Fibroblast of skin of left quadriceps (primary cell): ENCODE measurements at regions not wholly inside any gene's neighbourhood (a gene's known extent, or its start where the extent isn't known, plus 50 kb on each side); places are given as distances from the start of the nearest gene placed in this dataset.

ENCODE experiments used
- DNase-seq, 2 experiments: peaks; one replicate each; pipeline ENCODE4 v3.0.0-alpha.2; 2013; ENCODE audit warnings: low read depth in 2 of 2

DNA sequence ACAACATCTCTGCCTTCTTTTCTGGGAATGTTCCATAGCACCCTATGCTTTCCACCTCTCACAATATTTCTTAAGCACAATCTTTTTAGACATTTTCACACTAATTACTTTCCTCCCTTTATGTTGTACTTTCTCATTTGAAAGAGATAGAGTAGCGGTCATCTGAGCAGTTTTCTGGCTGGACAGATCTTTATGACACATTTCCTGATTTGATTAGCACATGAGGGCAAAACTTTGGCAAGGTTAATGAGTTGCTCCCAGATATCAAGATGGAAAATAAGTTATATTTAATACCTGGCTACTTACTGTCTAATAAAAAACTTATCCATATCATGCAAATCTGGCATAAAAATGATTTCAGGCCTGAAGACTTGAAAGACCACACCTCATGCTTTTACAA, 723.9 kb downstream of the SOCS6 start:
- DNase-seq, result no peak

DNA sequence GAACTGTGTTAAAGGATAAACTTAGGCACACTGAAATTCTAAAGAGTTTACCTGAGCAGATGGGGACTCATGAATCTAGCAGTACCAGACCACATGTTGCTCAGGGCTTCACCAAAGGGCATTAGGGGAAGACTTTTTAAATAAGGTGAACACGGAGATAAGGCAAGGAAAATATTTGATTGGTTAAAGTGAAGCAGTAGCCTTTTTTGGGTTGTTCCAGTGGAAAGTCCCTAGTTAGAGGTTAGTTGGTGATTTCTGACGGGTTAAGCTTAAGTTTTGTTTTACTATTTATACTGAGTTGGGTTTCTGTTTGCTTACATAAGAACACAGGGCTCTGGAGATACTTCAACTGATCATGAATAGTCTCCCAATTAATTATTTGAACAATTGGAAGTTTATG, 722.5 kb downstream of the SOCS6 start:
- DNase-seq, result no peak

DNA sequence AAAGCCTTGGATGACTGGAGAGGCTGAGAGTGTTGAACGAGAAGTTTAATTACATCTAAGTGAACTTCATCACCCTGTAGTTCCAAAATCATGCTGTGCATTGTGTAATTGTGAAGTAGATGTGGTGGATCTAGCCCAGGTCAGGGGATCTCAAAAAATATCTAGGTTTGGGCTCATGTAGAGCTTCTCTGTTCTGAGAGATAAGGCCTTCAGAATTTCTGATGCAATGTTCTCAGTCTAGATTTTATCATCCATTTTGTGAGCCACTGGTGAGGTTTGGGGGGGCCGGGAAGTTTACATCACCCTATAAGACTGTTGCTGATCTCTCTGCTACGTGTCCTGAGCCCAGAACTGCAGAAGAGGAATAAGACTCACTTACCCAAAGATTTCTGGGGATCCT, 719.4 kb downstream of the SOCS6 start:
- no peak for DNase-seq

DNA sequence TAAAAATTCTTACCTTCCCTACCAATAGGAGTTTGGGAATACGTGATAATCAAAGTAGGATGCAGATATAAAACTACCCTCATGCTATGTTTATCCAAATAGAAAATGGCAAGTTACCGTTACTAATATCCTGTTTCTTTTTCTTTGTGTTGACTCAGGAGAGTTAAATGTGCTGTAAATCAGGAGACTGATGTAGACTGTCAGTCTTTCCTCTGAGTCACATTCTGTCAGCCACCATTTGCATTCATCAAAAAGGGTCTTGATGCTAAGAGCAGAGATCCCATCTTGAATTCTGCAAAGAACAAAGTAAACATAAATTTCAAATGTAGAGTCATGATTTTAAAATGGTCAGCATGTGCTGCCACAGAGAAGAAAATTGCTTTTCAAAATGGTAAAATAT, 712.8 kb downstream of the SOCS6 start:
- DNase-seq, result no peak

DNA sequence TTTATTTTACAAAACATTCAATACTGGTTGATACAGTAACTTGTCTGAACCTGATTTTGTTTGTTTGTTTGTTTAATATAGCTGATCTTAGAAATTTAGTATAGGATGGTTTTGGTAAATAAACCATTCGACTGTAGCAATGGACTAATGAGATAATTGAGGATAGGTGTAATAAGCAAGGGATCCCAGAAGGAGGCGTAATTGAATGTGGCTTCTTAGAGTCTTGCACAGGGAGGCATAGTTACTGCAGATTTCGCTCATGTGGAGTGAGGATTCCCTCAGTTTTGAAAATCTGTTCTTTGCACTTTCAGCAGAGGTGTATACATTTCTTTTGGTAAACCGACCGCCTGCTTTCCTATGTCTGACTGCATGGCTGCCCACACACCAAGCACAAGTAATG, 709.6 kb downstream of the SOCS6 start:
- no peak for DNase-seq

DNA sequence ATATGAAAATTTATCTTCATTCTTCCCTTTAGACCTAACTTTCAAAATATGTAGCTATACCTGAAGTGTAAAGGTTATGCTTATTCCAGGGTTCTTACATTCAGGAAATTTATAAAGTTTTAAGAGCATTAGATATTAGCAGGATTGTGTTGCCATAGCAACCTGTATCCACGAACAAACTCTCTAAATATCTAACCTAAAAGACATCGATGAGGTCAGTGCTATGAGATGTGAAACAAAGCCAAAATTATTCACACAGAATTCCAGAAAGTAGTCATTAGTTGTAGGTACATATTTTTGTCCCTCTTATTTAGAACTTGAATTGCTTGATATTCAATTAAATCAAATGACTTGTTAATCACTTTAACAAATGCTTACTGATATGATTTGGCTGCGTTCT, 705.3 kb downstream of the SOCS6 start:
- peak in 1 of 2 experiments; percentile 0 for DNase-seq

DNA sequence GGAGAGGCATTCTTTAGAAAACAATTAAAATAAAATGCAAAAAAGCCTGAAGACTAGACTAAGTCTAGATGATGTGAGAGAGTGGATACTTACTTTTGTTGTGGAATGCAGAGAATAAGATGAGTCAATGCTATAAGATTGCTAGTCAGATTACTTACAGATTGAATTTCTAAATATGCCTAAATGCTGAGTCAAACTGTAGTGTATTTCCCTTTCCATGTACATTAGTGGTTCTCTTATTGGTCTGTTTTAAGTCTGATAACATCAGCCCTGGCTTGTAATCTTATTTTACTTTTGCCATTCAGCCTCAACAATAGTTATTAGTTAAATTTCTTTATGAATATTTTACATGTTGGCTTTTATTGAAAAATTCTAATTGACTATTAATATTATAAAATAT, 702.7 kb downstream of the SOCS6 start:
- DNase-seq, result peak; percentile 11 to 18

DNA sequence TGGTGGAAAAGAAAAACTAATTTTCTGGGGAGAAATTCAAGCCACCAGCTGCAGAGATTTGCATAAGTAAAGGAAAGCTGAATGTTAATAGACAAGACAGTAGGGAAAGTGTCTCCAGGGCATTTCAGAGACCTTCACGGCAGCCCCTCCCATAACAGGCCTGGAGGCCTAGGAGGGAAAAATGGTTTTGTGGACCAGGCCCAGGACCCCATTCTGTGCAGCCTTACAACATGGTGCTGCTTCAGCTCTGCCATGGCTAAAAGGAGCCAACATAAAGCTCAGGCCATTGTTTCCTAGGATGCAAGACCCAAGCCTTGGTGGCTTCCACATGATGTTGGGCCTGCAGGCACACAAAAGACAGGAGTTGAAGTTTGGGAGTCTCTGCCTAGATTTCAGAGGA, 697.1 kb downstream of the SOCS6 start:
- DNase-seq, result no peak

DNA sequence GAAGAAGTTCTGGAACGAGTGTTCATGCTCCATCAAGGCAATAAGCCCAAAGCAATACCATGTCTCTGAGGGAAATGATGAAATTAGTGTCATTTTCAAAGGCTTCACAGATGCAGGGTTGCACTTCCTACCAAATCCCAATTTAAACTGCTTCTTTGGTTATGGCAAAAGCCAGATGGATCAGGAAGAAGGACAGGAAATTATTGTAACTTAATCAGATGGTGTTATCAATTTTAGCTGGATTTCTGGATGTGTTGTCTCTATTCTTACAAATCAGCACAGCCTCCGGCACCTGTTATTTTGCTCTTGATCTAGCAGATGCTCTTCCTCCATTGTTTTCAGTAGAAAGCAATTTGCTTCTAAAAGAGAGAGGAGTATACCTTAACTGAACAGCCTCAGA, 693.4 kb downstream of the SOCS6 start:
- DNase-seq, result no peak

DNA sequence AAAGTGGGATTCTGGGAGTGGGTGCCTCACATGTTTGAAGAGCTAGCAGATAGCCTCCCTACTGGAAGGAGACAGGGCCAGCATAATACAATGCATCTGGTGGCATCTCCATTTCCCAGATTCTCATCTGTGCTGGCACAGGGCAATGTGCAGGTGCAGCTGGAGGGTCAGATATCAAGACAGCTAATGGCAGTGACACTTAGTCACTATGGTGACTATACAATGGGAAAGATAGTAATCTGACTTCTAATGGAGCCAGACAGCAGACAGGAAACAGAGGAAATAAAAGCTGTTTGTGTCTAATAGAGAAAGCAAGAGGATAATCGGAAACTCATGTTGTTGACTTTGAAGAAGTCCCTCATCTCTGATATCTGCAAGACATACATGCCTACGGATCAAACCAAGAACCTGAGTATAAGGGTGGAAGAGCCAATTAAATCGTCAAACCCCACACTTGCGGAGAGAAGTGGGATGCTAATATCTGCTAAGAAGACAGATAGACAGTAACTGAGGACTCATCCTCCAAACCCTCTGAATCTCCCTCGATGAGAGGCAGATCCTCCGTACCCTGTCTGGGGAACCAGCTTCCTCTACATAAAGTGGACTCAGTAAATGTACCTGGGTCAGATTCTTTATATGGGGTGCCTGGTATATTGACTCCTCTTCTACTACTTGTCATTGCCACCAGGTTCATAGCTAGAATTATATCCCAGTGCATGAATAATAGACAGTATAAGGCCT, 692.7 kb downstream of the SOCS6 start:
- DNase-seq, result no peak

DNA sequence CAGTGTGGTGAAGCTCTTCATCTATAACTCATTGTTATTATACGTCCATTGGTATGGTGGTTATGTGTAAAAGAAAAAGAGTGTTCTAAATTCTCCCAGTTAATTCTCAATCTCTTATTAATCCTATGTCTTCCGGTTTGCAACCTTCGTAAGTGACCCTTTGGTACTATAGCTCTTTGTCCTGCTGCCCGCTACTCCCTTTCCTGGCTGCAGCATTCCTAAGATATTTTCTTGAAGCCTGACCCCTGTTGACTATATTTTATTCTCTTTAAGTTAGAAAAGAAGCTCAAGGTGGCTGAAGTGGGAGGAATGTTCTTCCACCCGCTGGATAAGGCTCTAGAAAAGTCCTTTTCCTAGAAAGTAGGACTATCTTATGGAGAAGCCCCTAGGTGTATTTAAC, 684.8 kb downstream of the SOCS6 start:
- DNase-seq, result no peak

DNA sequence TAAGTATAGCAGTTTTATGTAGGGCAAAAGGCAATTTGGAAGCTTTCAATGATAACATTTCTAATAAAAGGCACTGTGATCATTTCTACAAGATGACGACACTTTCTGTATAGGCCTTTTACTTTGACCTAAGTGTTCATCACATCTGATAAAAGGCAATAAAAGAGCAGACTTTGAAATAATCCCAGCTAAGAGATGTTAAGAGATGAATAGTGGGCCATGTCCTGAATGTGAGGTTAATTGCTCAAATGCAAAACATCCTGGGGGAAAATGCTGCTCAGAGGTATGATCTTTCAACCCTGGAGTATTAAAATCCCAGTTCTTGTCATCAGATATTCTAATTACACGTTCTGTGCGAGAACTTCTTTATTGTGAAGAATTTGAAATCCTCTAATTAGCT, 677.6 kb downstream of the SOCS6 start:
- DNase-seq, result no peak

DNA sequence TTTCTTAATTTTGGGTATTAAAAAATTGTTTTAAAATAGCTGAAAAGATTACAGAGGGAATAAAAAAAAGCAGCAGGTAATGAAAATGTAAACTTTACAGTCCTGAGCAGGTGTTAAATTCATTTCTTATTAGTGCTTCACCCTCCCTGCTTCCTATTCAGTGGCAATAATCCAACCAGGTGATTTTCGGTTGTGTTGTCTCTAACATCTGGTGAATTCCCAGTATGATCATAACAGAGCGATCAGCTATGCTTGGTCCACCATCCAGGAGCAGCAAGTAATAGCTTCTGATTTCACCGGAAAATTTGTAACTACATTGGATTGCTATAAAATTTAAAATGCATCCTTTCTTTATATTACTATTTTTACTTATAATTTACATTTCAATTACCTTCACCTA, 673.1 kb downstream of the SOCS6 start:
- no peak for DNase-seq

DNA sequence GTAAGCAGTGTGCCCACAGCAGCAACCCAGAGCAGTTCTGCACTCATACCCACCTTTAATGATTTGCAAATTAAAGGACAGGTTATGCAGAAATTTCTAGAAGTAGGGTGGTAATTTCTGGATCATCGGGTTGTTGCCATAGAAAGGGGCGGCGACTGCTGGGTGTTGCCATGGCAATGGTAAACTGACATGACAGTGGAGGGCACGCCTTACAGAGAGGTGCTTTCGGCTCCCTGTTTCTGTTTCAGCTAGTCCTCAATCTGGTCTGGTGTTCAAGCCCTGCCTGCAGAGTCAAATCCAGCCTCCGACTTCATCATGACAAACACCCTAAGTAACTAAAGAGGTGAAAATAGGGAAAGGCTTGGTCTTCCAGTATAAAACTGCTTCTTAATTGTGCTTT, 667.7 kb downstream of the SOCS6 start:
- DNase-seq, result no peak

DNA sequence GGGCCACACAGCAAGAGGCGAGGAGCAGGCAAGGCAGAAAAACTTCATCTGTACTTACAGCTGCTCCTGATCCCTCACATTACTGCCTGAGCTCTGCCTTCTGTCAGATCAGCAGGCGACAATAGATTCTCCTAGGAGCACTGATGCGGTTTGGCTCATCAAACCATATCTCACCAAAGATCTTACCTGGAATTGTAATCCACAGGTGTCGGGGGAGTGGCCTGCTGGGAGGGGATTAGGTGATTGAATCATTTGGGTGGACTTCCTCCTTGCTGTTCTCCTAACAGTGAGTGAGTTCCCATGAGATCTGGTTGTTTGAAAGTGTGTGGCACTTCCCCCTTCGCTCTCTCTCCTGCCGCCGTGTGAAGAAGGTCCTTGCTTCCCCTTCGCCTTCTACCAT, 647.3 kb downstream of the SOCS6 start:
- no peak for DNase-seq

DNA sequence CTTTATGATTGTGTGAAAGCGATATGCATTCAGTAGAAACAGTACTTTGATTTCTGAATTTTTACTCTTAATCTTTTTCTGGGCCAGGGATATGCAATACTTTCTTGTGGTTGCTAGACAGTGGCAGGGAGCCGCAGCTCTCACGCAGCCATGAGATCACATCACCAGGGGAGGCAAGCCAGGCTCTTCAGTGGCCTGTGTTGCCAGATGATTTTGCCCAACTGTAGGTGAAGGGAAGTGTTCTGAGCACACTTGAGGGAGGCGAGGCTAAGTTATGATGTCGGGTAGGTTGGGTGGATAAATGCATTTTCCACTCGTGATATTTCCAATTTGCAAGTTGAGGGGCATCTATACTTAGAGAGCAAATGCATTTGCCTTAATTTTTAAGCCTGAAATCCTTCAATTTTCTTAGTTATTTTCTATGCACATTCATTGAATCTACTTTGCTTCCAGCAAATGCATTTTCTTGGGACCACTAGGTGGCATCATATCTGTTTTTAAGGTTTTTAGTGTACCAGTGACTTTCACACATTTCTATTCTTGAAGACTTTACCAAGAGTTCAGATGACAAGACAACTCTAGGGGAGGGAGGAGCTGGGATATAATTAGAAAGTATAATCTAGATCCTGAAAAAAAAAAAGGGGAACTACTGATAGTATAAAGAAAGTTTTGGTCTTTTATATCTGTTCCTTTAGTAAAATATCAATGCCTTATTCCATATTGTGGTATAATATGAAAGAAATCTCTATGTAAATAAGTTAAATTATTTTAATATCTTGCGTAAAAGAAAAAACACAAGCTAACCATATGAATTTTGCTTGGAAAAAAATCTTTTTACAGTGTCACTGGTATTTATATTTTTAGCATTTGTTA, 643.3 kb downstream of the SOCS6 start:
- DNase-seq, result peak; percentile 1 to 11

DNA sequence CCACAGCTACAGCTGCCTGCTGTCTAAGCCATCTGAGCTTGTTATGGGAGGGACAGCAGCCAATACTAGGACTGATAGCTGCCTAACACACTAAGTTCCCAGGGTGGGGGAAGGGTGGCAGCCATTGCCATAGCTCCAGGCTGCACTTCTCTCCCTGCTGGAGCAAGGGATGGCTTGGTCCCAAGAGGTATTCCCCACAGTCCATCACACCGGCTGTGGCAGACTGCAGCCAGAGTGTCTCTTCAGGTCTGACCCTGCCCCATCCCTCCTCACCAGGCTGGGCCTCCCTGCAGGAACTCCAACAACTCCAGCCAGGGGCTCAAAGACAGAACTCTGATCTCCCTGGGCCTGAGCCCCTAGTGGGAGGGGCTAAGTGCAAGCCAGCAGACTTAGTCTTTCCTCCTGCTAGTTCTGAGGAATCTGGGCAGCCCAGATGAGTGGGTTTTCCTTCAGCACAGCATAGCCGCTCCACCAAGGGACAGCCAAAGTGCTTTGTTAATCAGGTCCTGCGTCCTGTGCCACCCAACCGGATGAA, 632.1 kb downstream of the SOCS6 start:
- no peak for DNase-seq

DNA sequence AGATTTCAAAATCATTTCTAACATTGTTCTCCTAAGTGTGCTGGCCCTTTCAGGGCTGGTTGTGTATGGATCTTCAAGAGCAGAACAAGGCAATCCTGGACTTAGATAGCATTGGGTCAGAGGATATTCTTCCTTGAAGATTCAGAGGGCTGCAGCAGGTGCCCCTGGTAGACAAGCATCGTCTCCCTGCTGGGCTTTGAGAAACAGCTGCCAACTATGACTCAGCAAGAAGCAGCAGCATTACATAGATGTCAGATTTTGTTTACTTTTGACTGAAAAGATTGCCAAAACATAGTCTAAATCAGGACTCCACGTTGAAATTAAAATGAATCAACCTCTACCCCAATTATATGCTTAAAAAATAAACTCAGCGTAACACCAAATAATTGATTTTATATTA, 618.8 kb downstream of the SOCS6 start:
- DNase-seq, result no peak

DNA sequence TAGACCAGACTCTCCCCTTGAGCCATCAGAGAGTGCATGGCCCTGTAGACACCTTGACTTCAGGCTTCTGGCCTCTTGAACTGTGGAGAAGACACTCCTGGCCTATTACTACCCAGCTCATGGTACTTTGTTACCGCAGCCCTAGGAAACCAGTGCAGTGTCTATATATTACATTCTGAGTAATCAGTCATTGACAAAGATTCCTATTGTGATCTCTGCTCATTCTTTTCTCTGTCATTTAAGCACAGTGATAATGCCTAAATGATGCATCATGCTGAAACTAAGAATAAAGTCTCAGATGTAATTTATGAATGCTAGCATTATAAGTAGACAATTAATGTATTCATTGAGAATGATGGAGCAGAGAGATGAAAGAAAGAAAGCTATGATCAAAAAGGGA, 603.5 kb downstream of the SOCS6 start:
- no peak for DNase-seq

DNA sequence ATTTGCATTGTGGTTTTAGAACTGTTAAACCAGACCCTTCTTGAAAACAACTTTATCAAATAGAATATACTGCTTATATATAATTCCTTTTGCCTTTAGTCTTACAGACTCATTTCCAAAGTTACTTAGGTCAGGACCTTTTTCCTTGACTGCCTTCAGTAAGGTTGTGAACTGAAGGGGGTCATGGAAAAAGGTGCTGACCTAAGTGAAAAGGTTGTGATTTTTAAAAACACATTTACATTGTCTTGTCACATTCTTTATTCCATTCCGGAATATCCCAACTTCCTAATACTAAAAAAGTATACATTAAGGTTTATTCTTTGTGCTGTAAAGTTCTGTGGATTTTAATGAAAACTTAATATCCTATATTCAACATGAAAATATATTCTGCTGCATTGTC, 581.4 kb downstream of the SOCS6 start:
- DNase-seq, result no peak

DNA sequence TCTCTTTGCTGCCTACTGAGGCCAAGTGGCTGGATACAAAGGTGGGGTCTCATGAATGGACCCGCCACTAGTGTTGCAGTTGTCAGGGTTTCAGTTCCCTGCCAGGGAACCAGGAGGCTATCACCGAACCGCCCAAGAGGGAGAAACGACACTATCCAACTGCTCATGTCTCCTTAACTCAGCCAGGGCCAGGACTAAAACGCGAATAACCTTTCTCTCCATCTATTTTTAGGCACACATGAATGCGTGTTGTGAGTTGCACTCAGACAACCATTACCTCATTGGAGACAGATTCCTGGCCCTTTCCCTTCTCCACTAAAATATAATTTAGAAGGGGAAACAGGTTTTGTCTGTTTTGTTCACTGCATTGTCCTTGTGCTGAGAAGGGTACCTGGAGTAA, 559.5 kb downstream of the SOCS6 start:
- no peak for DNase-seq

DNA sequence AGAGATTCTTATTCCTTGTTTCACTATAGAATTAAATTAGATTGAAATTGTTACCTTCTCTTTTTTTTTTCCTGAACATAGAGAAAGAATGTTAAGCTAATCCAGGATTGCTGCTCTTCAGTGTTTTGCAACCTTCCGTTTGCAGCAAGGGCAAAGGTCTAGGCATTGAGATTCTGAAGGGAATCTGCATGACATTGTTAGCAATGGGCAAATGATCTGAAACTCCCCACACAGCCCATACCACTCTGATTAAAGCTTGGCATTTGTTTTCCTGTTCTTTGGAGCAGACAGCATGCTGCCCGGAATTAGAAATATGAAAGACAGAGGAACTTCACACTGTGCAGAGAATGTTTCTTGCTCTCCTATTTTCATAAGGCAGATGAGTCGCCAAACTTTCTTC, 551.8 kb downstream of the SOCS6 start:
- no peak for DNase-seq

DNA sequence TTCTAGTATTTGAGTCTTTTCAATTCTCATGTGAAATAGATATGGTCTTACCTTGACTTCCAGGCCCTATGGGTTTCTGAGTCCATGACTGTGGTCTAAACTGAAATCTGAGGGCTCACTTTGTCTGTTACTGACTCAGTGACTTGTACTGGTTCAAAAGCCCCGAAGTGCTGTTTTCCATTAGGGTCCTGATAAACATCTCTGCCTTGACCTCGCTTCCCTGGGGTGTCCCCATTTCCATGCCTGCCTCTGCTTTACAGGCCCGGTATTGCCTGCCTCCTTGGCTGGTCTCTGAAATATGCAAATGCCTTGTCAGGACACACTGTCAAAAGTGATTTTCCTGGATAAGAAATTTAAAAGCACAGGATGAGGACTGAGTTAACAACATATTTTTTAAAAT, 538.8 kb downstream of the SOCS6 start:
- no peak for DNase-seq
